ENCODE measurements at regions not wholly inside any gene's neighbourhood (a gene's known extent, or its start where the extent isn't known, plus 50 kb on each side); places are given as distances from the start of the nearest gene placed in this dataset.

GRCh38 chr3:140752499-140752898 lies 74.6 kb downstream of the TRIM42 start:
- 89% methylated on average over 2 of the region's 2 CpGs for WGBS
- Histone ChIP-seq H3K36me3 (ENCODE audit: insufficient read depth) (no peaks in the 10 kb centered on the region), H3K4me3 (ENCODE audit: low read depth, low read length) (no peak overlapping the region), H3K27ac (ENCODE audit: low read depth) (no peak overlapping the region), H3K4me1 (ENCODE audit: insufficient read depth) (no peaks in the 10 kb centered on the region)
- no peak for DNase-seq (ENCODE audit: extremely low spot score)

- Histone ChIP-seq H3K4me1 (ENCODE audit: insufficient read depth) (no peaks in the 10 kb centered on the region), H3K27ac (ENCODE audit: low read depth) (no peak overlapping the region)
- WGBS, result 70% methylated on average over 4 of the region's 4 CpGs
Measured at GRCh38 chr3:140753865-140754754, 76.2 kb downstream of the TRIM42 start.

GRCh38 chr3:140754936-140755335 lies 77.1 kb downstream of the TRIM42 start:
- Histone ChIP-seq H3K36me3 (ENCODE audit: insufficient read depth) (no peaks in the 10 kb centered on the region), H3K4me1 (ENCODE audit: insufficient read depth) (no peaks in the 10 kb centered on the region), H3K4me3 (ENCODE audit: low read depth, low read length) (no peak overlapping the region), H3K27ac (ENCODE audit: low read depth) (no peak overlapping the region)
- no peak for DNase-seq (ENCODE audit: extremely low spot score)
- 76% methylated on average over 8 of the region's 8 CpGs for WGBS

More at GRCh38 chr3:140753865-140754754, 76.2 kb downstream of the TRIM42 start:
- no peak for DNase-seq (ENCODE audit: extremely low spot score)
- Histone ChIP-seq H3K36me3 (ENCODE audit: insufficient read depth) (no peaks in the 10 kb centered on the region), H3K4me3 (ENCODE audit: low read depth, low read length) (no peak overlapping the region)

- H3K36me3 ChIP-seq (ENCODE audit: insufficient read depth), result no peaks in the 10 kb centered on the region
- 87% methylated on average over 1 of the region's 1 CpG for WGBS
Measured at GRCh38 chr3:140756240-140757016, 78.6 kb downstream of the TRIM42 start.

GRCh38 chr3:140758791-140759444 lies 81.1 kb downstream of the TRIM42 start:
- Histone ChIP-seq H3K4me1 (ENCODE audit: insufficient read depth) (no peaks in the 10 kb centered on the region), H3K36me3 (ENCODE audit: insufficient read depth) (no peaks in the 10 kb centered on the region), H3K27ac (ENCODE audit: low read depth) (no peak overlapping the region), H3K4me3 (ENCODE audit: low read depth, low read length) (no peak overlapping the region)
- DNase-seq (ENCODE audit: extremely low spot score), result no peak
- WGBS, result 54% methylated on average over 7 of the region's 7 CpGs

More at GRCh38 chr3:140756240-140757016, 78.6 kb downstream of the TRIM42 start:
- Histone ChIP-seq H3K4me3 (ENCODE audit: low read depth, low read length) (no peak overlapping the region), H3K27ac (ENCODE audit: low read depth) (no peak overlapping the region), H3K4me1 (ENCODE audit: insufficient read depth) (no peaks in the 10 kb centered on the region)
- no peak for DNase-seq (ENCODE audit: extremely low spot score)

- no peak for DNase-seq (ENCODE audit: extremely low spot score)
- H3K27ac ChIP-seq (ENCODE audit: low read depth), result no peak overlapping the region
- H3K4me1 ChIP-seq (ENCODE audit: insufficient read depth), result no peaks in the 10 kb centered on the region
- no peak overlapping the region for H3K4me3 ChIP-seq (ENCODE audit: low read depth, low read length)
- WGBS, result 52% methylated on average over 4 of the region's 4 CpGs
- H3K36me3 ChIP-seq (ENCODE audit: insufficient read depth), result no peaks in the 10 kb centered on the region
Measured at GRCh38 chr3:140760324-140761075, 82.6 kb downstream of the TRIM42 start.

GRCh38 chr3:140761076-140761639 lies 83.3 kb downstream of the TRIM42 start:
- no peak overlapping the region for H3K27ac ChIP-seq (ENCODE audit: low read depth)
- WGBS, result 75% methylated on average over 4 of the region's 4 CpGs
- H3K4me1 ChIP-seq (ENCODE audit: insufficient read depth), result no peaks in the 10 kb centered on the region
- no peaks in the 10 kb centered on the region for H3K36me3 ChIP-seq (ENCODE audit: insufficient read depth)
- no peak overlapping the region for H3K4me3 ChIP-seq (ENCODE audit: low read depth, low read length)
- no peak for DNase-seq (ENCODE audit: extremely low spot score)

GRCh38 chr3:140762746-140763145 lies 84.9 kb downstream of the TRIM42 start:
- no peak for DNase-seq (ENCODE audit: extremely low spot score)
- Histone ChIP-seq H3K4me1 (ENCODE audit: insufficient read depth) (no peaks in the 10 kb centered on the region), H3K36me3 (ENCODE audit: insufficient read depth) (no peaks in the 10 kb centered on the region), H3K27ac (ENCODE audit: low read depth) (no peak overlapping the region), H3K4me3 (ENCODE audit: low read depth, low read length) (no peak overlapping the region)

- no peaks in the 10 kb centered on the region for H3K36me3 ChIP-seq (ENCODE audit: insufficient read depth)
- no peaks in the 10 kb centered on the region for H3K4me1 ChIP-seq (ENCODE audit: insufficient read depth)
- WGBS, result 79% methylated on average over 1 of the region's 1 CpG
- no peak overlapping the region for H3K4me3 ChIP-seq (ENCODE audit: low read depth, low read length)
- no peak overlapping the region for H3K27ac ChIP-seq (ENCODE audit: low read depth)
- DNase-seq (ENCODE audit: extremely low spot score), result no peak
Measured at GRCh38 chr3:140763532-140763931, 85.7 kb downstream of the TRIM42 start.

GRCh38 chr3:140765246-140765645 lies 87.4 kb downstream of the TRIM42 start:
- no peak overlapping the region for H3K4me3 ChIP-seq (ENCODE audit: low read depth, low read length)
- no peaks in the 10 kb centered on the region for H3K4me1 ChIP-seq (ENCODE audit: insufficient read depth)
- no peaks in the 10 kb centered on the region for H3K36me3 ChIP-seq (ENCODE audit: insufficient read depth)
- WGBS, result 91% methylated on average over 2 of the region's 2 CpGs
- DNase-seq (ENCODE audit: extremely low spot score), result no peak
- no peak overlapping the region for H3K27ac ChIP-seq (ENCODE audit: low read depth)

GRCh38 chr3:140766465-140766864 lies 88.6 kb downstream of the TRIM42 start:
- WGBS, result 87% methylated on average over 3 of the region's 3 CpGs

GRCh38 chr3:140767566-140767965 lies 89.7 kb downstream of the TRIM42 start:
- DNase-seq (ENCODE audit: extremely low spot score), result no peak
- Histone ChIP-seq H3K27ac (ENCODE audit: low read depth) (no peak overlapping the region), H3K4me1 (ENCODE audit: insufficient read depth) (no peaks in the 10 kb centered on the region), H3K36me3 (ENCODE audit: insufficient read depth) (no peaks in the 10 kb centered on the region), H3K4me3 (ENCODE audit: low read depth, low read length) (no peak overlapping the region)
- 20% methylated on average over 1 of the region's 1 CpG for WGBS

More at GRCh38 chr3:140766465-140766864, 88.6 kb downstream of the TRIM42 start:
- no peak overlapping the region for H3K4me3 ChIP-seq (ENCODE audit: low read depth, low read length)
- no peak for DNase-seq (ENCODE audit: extremely low spot score)
- H3K4me1 ChIP-seq (ENCODE audit: insufficient read depth), result no peaks in the 10 kb centered on the region
- H3K27ac ChIP-seq (ENCODE audit: low read depth), result no peak overlapping the region
- no peaks in the 10 kb centered on the region for H3K36me3 ChIP-seq (ENCODE audit: insufficient read depth)

GRCh38 chr3:140768941-140769340 lies 91.1 kb downstream of the TRIM42 start:
- whole genome bisulfite sequencing, result 48% methylated on average over 2 of the region's 2 CpGs
- no peak for DNase-seq (ENCODE audit: extremely low spot score)
- no peaks in the 10 kb centered on the region for H3K4me1 ChIP-seq (ENCODE audit: insufficient read depth)
- H3K4me3 ChIP-seq (ENCODE audit: low read depth, low read length), result no peak overlapping the region
- no peak overlapping the region for H3K27ac ChIP-seq (ENCODE audit: low read depth)
- no peaks in the 10 kb centered on the region for H3K36me3 ChIP-seq (ENCODE audit: insufficient read depth)

Data from urinary bladder (tissue), 3 donors.